Right renal cortex interstitium (tissue), 3 donors: ENCODE measurements at regions not wholly inside any gene's neighbourhood (a gene's known extent, or its start where the extent isn't known, plus 50 kb on each side); places are given as distances from the start of the nearest gene placed in this dataset.

Experiments
- DNase-seq, 3 donors: peaks; one replicate each; pipeline ENCODE4 v3.0.0-alpha.2; 2013; ENCODE audit warnings: low read depth in 3 of 3, low spot score in 2 of 3

DNA sequence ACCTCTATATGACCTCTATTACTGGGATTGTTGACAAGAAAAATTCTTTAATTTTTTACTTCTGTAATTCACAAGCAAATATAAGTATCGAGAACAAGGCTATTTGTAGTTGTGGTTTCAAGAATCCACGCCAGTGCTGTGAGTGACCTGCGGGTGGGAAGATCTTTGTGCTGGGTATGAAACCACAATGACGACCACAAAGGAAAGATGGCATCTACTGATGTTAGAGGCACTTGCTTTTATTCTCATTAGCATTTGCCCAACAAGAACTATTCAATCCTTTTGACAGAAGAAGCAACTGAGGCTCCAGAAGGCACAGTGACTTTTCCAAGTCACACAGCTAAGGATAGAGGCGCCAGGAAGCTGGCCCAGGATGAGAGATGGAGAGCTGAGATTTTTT lies 1054.9 kb downstream of the TBC1D22A start:
- DNase-seq, result no peak

DNA sequence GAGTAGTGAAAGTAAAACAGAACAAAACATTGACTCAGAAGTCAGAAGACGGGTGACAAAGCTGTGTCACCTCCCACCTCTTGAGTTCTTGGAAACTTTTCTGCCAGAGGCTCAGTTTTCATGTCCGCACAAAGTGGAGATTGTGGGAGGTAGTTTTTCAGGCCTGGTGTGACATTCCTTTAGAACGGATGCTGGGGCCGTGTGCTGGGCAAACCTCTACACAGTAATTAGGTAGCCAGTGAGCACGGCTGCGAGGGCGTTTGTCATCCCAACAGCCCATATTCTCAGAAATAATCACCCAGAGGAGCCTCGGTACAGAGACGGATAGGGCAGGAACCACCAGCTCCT lies 1054.4 kb downstream of the TBC1D22A start:
- DNase-seq, result no peak

DNA sequence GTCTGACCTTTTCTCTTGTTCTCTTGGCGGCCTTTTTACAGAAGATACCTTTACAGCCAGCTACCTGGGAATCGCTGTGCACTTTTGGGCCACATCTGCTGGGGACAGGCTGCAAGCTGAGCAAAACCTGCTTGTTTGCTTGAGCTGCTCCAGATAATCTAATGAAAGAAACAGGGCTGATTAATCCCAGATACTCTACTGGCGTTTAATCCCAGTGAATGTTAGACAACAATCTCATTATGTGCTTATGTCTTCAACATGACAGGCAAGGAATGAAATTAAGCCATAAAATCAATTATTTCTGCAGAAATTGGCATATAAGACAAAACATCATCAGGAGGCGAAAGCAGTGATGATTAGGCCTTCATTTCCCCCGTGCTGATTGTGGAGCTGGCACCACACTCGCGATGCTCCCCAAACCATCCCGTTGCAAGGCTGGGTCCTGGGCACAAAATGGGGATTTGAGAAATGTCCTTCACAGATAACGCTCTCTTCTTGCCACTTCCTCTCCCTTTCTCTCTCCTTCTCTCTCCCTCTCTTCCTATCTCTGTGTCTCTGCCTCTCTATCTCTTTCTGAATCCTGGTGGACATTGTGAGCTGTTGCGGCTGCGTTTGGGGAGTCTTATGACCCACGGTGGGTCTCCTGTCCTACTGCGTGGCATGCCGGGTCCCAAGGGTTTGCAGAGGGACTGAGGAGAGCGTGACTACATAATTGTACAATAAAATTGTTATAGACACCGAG lies 1053.8 kb downstream of the TBC1D22A start:
- DNase-seq, result no peak

DNA sequence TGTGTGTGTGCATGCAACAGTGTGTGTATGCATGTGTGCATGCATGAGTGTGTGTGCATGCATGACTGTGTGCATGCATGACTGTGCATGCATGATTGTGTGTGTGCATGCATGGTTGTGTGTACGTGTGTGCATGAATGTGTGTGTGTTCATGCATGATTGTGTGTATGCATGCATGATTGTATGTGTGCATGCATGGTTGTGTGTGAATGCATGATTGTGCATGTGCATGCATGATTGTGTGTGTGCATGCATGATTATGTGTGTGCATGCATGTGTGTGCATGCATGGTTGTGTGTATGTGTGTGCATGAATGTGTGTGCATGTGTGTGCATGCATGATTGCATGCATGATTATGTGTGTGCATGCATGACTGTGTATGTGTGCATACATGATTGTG lies 1052.0 kb downstream of the TBC1D22A start:
- no peak for DNase-seq

DNA sequence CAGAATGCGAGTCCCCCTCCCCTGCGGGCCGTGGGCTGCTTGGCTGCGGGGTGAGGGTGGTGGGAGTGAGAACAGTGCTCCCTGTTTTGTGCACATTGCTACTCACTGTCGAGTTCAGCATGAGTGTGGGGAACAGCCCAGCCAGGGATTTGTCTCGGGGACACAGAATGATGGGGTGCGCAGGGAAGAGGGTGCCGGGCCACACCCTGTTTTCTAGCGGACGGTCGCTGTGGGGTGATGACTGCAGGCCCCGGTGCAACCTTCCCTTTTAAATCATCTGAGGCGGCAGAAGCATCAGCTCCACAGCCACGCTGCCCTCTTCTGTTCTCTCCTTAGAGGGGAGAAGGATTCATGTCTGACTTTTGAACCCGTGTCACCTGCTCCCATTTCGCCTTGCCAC lies 1051.2 kb downstream of the TBC1D22A start:
- no peak for DNase-seq

DNA sequence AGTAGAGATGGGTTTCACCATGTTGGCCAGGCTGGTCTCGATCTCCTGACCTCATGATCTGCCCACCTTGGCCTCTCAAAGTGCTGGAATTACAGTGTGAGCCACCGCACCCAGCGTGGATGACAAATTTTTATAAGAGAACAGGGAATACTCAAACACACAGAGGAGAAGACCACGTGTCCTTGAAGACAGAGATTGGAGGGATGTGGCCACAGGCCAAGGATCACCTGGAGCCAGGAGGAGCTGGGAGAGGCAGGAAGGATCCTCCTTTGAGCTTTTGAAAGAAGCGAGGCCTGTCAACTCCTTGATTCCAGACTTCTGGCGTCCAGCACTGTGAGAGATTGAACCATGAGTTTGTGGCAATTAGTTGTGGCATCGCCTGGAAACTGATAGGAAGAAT lies 1049.5 kb downstream of the TBC1D22A start:
- DNase-seq, result no peak

DNA sequence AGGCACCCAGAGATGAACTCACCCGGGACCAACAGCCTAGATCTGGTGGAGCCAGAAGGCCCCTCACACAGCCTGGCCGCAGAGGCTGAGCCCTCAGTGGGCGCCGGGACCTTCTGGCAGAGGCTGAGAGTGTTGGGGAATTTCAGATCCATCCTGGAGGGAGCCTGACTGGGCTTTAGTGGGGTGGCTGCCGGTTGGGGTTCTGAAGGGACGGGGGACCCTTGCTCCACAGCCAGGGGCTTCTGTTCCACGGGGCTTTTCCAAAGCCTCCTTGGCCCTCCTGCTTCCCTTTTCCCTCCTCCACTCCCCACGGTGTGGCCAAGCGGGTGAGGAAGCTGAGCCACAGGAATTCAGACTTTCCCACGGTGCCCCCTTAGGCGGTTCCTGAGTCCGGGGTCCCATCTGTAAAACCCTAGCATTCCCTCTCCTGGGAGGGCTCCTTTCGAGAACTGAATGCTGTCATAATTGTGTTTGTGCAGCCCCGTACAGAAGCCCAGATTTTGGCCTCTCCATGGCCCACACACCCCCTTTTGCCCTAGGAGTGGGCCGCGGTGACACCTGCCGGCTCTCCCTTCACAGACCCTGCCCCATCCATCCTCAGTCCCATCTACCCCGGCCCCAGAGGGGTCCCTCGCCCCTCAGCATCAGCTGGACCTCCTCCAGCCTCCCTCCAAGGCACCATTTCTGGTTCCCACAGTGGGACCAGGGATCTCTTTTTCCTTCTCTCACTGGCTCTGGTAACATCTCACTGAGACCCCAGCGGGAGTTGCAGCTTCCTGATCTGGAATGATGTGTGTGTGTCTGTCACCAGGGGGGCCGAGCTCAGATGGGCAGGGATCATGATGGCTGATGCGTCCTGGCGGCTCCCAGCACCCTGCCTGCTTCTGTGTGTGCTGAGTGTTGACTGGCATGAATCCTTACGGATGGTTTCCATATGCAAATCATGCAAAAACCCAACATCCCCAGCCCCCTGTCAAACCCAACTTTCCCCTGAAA lies 1048.4 kb downstream of the TBC1D22A start:
- DNase-seq, result no peak

DNA sequence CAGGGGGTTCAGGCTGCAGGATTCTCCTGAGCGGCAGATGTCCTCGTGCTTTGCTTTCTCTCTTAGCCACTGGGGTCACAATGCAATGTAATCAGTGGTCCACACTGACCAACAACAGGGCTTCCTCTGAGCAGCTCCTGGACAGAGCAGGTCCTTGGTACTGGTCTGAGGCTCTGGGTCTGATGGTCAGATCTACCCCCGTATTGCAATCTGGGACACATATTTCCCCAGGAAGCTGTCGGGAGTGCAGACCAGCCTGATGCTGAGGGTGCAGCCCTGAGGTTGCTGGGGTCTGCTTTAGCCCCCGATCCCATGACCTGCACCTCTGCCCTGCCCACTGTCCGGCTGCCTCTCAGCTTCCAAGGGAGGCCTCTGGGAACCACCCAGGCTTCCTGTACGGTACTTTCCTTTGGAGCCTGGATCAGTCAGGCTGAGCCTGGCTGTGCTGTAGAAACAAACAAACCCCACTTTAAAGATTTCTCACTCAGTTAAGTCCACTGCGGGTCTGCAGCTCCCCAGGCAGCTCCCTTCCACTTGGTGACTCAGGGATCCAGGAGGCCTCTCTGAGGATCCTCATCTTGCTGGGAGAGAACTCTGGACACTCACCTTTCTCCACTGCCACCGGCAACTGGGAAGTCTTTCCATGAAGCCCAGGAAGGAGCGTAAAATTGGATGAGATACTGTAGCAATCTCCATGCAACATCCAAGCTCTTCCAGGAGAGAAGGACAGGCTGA lies 1046.6 kb downstream of the TBC1D22A start:
- no peak for DNase-seq

DNA sequence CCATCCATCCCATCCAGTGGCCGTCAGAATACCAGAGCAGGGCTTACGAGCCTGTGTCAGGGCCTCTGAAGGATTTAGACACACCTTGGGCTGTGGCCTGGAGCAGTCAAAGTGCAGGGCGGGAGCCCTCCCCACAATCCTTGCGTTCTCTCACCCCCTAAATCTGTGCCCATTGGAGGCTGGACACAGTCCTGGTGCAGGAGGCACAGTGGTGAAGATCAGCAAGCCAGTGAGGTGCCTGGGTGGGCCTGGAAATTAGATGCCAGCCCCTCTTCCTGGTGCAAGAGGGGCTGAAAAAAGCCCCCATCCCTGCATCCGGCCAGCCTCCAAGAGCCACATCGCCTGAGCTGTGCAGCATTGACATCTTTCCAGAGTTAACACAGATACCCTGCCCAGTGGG lies 1045.8 kb downstream of the TBC1D22A start:
- no peak for DNase-seq

DNA sequence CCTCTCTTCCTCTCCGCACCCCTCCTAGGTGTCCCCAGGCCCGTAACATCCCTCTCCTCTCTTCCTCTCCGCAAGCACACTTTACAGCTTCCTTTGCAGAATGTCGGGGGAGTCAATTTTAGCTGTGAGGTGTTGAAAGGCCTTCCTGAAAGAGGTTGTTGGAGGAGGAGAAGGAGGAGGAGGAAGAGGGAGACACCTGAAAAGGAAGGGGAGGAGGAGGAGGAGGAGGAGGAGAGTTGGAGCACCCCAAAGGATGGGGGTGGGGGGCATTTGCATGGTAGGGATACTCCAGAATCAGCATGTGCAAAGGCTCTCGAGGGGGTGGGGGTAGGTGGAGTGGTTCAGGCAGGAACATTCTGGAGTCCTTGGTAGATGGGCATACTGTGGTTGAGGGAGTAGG lies 1045.1 kb downstream of the TBC1D22A start:
- no peak for DNase-seq

DNA sequence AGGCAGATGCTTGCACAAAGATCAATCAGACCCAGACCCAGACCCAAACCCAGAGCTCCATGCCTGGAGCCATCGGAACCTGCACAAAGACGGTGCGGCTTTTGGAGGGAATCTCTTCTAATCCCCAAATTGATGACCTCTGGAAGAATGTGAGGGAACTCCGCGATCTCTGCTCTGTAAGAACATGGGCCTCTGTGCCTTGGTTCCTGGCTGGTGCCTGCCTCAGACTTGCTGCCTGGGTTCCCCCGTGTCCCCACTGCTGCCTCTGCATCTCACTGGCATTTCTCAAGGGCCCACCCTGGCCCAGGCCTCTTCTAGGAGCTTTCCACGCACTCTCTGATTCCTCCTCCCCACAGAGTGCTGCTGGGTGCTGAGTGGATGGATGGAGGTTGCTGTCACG lies 1044.4 kb downstream of the TBC1D22A start:
- no peak for DNase-seq

DNA sequence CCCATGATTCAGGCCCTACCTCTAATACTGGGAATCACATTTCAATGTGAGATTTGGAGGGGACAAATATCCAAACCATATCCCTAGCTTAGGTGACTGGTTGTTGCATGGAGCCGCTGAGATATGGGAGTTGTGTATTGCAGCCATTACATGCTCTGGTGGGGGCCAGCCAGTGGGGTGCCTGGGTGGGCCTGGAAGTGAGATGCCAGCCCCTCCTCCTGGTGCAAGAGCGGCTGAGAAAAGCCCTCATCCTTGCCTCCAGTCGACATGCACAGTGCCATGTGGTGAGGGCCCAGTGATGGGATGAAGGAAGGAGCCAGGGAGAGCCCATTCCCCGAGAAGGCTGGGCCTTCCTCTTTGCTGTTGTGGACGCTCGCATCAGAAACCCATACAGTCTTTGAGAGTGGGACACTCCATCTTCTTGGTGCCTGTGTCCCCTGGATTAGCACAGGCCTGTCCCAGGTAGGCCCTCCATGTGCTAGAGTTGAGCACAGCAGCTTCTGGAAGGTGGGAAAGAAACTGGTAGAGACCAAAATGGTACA lies 1043.0 kb downstream of the TBC1D22A start:
- DNase-seq, result no peak

DNA sequence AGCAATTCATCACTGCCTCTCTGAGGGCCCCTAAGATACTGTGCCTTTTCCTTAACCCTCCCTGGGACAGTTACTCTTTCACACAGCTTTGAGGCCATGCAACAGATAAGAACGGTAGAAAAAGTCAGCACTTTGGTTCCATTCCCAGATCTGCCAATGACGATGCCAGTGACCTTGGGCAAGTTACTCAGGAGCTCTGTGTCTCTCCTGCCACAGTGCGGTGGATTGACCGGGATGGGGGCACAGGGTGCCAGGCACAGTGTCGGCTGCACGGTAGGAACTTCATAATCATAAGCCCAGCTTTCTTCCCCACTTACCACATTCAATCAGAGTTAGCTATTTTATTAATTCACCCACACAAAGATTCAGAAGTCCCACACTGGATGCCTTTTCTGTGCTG lies 1041.8 kb downstream of the TBC1D22A start:
- DNase-seq, result no peak

DNA sequence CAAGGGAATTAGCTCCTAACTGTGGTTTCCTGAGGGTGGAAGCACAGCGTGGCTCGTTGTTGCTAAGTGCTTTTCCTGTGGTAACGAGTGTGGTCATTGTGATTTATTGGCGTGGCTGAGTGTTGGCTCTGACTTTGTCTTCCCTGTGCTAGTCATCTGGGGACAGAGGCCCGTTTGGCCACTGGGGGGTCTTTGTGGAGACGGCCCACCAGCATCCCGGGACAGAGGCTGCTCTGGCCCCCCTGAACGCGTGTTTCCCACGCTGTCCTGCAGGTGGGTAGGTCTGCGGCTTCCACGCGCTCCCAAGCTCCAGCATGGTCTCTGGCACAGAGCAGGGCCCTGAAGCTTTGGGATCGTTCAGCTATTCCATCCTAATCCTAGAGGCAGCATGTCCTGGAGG lies 1040.0 kb downstream of the TBC1D22A start:
- DNase-seq, result peak in 1 of 3 donors; percentile 4

DNA sequence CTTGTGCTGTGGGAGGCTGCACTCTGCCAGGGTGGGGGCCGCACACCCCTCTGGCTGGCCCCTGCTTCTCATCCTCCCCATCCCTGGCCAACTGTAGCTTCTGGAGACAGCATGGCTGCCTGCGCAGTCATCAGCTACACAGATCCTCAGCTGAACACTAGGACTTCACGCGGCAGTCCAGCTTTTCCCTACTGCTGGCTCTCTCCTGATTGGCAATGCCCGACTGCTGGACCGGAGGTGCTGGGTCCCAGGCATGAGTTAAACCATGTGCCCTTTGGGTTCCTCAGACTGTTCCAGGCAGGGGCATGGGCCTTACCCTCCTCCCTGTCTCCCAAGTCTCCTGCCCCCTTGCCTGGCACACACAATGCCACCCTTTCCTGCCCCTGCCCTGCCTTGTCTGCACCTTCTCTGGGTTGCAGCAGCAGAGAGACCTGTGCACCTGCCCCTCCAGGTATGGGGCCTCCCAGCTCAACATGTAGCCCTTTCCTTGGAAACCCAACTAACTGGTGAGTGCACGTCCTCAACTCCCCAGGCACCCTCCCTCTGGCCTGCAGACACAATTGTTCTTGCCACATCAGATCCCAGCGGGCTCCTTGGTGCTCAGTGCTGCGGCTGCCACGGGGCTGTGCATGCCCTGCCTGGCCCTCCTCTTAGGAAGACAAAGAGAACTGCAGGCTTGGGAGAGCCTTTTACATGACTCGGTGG lies 1039.2 kb downstream of the TBC1D22A start:
- no peak for DNase-seq

DNA sequence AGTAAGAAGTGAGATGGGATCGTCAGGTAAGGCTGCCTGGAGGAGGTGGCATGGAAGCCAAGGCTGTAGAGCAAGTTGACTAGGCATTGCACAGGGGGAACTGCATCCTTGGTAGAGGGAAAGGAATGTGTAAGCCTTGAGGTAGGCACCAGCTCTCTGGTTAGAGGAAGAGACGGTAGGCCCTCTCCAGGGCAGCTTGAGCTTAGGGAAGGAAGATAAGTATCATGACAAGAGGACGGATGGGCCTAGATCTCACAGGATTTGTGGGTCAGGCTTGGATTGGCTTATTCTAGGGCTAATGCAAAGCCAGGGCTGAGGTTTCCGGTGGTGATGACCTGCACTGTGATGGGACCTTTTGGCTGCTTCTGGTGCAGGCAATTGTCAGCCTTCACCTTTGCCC lies 1035.8 kb downstream of the TBC1D22A start:
- DNase-seq, result no peak

DNA sequence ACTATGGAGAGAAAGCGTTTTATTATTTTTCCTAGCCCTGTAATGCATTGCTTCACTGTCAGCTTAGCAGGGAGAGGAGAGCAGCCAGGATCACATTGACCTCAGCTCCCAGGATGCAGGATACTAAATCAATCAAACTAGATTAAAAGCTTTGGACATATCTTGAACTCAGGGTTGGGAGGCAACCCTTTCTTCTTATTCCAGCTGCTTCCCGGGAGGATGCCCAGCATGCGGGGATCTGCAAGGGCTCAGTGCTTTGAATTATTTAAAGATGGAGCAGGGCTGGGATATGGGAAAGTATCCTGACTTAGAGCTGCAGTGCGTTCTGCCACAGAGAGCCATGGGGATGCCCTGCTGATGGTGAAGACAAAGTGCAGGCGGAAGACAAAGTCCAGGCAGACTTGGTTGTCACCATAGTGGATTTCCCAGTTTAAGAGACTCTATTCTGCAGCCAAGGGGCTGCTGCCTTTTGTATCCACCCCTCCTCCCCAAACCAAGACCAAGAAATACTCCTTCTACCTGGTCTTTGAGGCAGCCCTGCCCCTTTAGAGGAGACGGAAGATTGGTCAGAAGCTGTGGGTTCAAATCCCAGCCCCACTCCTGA lies 1035.0 kb downstream of the TBC1D22A start:
- DNase-seq, result no peak

DNA sequence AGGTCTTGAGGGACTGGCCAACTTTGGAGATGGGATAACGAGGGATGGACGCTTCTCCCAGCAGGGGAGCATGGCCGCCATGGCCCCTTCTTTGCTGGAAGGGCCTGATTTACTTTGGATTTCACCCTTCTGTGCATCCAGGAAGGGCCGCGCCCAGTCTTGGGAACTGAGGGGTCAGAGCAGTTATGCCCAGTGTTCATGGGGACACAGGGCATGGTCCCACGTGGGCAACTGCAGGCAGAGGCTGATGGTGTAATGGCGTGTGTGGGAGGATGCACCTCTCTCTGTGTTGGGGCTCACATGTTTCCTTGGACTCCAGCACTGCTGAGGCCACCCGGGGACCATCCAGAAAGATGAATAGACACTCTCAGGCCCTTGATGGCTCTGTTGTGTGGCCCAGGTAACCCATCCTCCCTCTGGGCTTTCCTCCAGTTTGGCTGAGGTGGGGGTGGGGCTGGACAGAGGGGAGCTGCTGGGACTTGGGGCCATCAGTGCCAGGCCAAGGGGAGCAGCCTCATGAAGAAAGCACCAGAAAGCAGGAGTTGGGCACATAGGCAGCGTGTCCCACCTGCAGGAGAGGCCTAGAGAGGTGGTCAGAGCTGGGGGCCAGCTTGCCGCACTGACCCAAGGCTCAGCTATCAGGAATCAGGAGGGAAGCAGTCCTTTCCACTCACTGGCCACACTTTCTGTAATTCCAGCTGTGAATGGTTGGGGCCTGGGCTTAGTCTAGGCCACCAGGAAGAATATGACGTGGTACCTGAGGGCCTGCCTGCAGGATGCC lies 1033.9 kb downstream of the TBC1D22A start:
- no peak for DNase-seq

DNA sequence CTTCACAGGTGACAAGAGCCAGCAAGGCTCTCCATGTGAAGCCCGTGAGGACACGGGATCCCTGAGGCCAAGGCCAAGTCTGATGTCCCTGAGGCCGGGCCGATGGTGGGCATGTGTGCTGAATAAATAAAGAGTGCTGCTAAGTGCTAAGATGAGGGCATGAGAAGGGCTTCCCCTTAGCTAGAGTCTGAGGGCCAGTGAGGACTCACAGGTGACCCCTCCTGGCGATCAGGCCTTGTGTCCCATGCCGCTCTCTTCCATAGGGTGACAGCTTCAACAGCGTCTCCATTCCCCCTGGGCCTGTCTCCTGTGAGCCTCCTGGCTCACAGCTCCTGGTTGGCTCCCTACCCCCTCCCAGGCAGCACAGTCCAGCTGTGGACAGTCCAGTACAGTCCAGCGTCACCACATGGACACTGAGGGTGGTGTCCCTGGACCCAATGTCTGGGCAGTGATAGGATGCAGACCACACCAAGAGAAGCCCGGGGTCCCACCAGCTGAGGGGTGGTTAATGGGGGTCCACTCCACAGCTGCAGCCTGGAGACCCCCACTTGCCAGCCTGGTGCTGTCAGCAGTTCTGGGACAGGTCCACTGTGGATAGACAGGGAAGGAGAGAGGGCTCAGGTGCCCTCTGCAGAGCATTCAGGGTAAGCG lies 1033.2 kb downstream of the TBC1D22A start:
- DNase-seq, result no peak
